ENCODE measurements at regions not wholly inside any gene's neighbourhood (a gene's known extent, or its start where the extent isn't known, plus 50 kb on each side); places are given as distances from the start of the nearest gene placed in this dataset.

DNA sequence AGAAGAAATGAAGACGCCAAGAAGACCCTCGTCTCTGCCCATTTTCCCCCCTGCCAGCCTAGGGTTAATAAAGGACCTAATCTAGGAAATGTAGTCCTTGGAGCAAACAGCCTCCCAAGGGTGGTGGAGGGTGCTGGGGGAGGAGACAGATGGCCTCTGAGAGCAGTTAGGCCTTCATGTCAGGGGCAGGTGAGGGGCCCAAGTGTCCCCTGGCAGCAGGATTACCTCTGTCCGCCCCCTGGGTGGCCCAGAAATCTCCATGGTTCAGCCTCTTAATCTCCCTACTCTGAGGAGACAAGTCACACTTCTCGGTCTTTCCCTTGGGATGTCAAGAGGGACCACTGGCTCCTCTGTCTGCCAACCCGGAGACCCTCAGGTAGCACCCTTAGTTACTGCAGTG lies 365.4 kb upstream of the TNRC6C start:
- no peak for DNase-seq

DNA sequence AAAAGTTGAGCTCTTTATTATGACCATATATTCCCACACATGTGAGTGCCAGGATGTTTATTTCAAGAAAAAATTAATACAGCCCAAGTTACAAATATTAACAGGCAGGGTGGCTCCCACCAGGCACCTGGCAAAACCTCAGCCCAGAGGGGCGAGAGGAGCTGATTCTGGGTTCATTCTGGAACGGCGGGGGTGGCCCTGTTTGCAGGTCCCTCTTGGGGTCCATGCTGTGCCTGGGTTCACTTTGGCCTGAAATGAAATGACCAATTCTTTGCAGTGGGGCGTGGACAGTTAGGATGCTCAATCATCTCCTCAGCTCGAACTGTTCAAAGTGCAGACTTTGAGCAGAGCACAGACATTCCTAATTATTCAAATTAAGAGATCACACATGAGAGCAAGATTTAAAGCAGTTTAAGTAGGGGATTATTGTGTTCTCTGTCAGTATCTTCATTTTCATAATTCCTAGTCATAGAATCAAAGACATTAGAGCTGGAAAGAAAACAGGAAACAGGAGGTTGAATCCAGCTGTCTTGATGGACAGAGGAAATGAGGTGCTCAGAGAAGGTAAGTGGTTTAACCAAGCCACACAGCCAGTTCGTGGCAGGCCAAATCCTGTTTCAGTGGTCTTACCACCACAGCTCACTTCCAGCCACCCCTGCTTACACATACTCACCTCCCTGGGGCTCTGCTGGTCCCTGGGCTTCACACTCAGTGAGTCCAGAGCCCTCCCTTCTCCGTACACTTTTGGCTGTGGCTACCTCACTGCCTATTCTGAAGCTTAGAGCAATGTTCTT lies 363.9 kb upstream of the TNRC6C start:
- no peak for DNase-seq

DNA sequence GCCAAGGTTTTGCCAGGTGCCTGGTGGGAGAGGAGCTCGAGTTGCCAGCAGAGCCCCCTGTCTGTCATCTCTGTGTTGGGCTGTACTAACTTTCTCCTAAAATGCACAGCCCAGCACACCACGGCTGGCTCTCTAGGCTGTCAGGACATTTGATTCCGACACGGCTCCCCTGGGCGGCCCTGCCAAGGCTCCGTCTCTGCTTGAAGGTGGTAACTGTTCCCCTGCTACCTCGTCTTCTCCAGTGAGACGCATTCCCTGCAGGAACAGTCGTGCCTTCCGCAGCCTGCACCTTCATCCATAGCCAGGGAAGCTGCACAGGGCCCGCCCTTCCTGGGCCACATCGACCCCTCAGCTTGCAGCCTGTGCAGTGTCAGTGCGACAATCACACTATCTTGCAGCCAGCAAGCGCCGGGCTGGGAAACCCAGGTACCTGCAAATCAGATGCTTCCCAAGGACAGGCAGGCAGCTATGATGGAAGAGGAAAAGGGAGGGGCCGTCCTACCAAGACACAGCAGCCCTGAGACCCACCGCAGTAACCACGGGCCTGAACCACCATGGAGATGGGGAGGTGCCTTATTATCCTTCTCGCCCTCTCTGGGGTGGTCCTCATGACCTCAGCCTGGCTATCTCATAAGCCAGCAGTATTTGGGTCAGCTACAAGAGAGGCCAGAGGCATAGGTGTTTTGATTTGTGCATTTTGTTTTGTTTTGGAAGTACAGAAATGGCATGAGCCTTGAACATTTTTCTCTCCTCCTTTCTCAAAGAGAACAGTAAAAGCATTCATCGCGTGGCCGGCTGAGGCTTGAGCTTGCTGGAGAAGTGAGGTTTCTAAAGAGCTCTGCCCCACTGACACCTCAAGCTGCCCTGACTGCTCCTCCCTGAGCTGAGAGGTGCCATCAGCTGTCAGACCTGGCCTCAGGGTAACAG lies 361.7 kb upstream of the TNRC6C start:
- DNase-seq = no peak

DNA sequence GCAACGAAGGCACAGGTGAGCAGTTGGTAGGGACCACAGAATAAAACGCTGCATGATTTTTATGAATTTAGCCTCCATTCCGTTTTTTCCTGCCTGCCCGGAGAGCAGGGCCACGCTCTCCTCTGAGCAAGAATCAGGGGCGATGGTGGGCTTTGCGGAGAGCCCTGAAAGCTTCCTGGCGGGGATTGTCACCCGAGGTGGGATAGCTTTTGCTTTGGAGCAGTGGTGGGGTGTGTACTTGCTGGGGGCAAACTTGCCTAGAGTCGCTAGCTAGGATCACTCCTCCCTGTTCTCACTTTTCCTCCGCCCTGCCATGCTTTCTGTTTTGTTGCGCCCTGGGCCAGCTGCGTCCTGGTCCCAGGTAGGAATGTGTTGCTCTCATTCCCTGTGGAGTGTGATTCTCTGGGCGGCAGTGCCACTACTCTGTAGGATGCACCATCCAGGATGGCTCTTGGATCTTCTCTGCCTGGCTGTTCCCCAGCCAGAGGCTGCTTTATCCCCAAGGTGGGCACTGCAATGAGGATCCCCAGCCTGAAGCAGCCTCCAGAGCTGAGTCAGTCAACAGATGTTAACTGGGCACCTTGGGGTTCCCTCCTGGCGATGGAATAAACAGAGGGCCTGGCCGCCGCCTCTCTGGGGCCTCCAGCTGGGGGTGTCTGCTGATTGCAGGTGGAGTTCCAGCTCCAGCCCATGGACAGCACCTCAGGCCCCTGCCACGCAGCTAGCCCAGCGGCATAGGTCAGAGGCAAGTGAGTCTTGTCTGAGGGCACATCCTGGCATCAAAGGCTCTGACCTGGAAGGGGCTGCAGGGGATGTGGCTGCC lies 360.9 kb upstream of the TNRC6C start:
- DNase-seq = no peak

DNA sequence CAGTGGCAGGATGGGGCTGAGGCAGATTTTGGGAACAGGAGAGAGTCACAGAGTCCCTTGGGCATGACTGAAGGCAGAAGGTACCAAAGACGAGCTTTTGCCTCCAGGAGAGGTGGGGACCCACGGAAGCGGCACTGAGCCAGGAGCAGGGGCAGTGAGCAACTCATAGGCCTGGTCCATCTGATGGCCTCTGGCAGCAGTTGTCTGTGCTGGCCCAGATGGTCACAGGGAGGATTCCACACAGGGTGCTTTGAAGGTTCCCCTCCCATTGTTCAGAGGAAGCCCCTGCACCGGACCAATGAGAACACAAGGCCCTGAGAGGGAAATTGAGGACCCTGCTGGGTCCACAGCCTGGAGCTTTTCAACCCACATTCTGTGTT lies 360.3 kb upstream of the TNRC6C start:
- no peak for DNase-seq

DNA sequence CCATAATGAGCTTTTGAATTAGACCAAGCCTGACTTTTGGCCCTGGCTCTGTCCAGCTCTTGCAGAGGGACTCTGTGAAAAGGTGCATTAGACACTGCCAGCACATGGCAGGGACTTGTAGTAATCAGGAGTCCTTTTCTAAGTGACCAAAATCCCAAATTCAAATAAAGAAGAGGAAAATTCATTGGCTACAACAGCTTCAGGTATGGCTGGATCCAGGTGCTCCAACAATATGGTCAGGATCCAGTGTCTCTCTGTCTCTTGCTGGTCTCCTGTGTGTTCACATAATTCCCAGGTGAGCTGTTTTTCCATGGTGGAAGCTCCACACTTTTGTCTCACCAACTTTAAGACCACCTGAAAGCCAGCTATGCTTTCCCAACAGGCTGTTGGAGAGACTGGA lies 358.8 kb upstream of the TNRC6C start:
- no peak for DNase-seq

DNA sequence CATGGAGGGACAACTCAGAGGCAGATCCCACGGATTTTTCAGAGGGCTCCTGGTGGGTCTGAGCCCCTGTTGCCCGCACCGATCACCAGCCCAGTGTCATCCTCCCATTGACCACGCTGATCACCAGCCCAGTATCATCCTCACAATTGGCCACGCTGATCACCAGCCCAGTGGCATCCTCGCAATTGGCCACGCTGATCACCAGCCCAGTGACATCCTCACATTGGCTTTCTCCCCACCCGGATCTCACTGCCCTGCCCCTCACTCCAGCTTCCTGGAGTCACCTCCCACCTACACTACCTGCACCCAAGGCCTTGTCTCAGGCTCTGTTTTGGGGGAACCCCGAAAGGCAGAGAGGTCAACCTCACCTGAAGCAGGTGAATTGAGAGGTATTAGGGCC lies 358.2 kb upstream of the TNRC6C start:
- DNase-seq = no peak

DNA sequence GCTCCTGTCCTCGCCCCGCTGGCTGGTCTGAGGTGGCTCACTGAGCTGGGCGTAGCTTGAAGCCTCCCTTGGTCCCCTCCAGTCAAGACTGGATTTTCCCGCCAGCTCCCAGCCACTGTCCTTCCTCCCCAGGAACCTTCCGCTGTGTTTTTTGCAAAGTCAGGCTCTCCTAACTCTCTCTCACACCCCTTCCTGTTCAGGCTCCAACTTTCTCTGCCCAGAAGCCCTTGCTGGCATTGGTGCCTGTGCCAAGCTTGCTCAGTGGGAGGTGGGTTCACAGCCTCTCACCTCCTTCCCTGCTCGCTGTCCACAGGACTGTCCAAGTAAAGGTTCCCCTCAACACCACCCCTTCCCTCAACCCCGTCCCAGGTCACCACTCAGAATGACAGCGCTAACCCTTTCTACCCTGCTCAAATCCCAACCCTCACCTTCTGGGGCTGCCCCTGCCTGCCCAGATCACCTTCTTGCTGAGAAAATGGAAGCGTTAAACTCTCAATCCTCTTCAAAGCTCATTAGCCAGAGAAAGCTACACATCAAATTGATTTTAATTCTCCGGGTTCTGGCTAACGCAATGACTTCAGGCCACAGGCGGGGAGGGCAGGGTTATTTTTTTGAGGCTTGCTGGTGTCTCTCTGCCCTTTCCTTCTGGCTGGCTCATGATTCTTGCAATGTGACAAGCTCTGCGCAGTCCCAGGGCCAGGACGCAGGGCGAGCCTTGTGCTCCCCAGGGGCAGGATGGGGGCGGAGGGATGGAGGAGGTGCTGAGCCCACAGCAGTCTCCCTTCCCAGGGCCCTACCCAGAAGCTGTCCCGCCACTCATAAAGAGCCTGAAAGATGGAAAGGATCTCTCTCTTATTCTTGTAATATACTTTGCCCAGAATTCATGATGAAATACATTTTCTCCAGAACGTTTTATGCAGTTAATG lies 357.2 kb upstream of the TNRC6C start:
- DNase-seq = no peak

DNA sequence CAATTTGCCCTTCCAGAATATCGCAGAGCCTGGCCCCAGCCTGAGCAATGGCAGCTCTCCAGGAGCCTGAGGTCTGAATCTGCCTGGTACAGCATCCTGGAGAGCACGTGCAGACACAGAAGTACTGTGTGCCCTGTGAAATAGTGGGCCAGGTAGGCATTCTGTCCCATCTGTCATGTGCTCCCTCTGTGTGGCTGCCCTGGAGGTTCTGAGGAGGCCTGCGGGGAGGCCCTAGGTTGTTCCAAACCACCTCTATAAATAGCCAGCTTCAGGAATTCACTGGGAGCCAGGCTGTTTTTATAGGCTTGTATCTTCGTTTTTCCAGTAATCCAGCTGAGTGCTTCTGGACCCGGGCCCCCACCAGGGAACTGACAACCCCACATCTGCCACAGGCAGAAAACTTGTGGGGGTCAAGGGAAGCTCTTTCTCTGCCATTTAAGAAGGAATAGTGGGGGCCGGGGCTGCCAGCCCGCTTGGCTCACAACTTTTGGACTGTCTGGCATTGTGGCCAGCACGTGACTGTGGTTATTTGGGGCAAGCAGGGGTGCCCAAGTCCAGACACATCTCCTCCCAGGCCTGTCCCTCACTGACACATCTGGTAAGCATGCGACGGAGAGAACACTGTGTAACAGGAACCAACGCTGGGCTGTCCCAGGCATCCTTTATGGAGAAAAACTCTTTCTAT lies 356.3 kb upstream of the TNRC6C start:
- DNase-seq = no peak

DNA sequence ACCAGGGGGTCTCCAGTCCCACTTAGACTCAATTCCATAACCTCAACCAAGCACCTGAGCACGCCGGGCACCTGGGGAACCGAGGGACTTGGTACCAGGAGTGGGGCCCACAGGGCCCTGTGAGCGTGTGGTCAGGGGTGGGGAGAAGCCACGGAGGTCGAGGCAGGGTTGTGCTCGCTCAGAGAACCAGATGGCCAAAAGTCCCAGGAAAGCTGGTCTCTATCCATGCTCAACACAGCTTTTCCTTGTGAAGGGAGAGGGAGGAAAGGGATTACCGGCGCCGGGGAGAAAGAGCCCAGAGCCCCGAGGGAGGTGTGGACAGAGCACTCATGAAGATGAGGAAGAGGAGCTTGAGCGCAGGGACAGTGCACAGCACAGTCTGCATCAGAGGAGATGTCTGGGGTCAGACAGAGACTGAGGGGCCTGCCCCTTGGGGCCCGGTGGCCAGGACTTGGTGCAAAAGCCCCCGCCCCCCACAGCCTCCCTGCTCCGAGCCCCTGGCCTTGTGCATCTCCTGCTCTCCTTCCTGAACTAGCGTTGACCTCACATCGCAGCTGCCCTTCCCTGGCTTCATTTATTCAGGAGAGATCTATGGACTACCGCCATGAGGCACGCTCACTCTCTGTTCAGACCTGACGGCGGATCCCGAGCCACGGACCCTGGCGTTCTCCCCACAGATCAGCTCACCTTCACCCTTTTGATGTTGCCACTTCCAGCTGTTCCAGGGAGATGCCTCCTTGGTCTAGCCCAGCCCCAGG lies 355.4 kb upstream of the TNRC6C start:
- DNase-seq = no peak

DNA sequence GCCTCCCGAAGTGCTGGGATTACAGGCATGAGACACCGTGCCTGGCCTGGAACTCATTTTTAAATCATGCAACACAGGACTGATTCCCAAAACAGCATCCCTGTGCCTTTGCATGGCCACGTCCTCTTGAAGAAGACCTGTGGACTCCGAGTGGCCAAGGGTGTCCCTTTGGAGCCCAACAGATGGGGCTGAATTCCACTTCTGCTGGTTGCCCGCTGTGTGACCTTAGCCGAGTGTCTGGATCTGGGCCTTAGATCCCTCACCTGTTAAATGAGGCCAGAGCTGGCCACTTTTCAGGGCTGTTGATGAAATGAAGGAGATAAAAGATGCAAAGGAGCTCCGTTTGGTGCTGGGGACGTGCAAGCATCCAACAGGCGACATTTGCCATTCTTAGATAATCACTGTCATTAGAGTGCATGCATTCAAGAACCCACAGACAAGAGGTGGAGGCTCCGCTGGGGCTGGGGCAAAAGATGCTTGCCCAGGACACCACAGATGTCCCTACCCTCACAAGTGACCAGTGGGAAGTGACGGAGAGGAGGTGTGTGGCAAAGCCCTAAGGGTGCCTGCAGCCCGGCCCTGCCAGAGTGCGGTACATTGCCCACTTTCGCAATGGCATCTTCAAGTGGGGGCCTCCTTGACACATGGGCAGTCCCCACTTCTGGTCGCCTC lies 354.1 kb upstream of the TNRC6C start:
- no peak for DNase-seq

DNA sequence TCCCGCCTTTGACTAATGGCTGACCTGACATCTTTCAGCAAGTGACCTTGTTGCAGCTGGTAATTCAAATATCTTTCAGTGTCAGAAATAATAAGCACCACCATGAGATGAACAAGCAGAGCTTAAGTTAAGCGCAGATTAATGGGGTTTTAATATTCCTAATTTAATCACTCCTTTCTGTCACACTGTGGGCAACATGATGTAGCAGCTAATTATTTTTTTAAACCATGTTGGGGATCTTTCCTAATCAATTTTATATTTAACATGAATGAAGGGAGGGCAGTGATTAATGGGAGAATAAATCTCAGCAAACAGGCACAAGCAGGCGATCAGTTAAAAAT lies 353.6 kb upstream of the TNRC6C start:
- no peak for DNase-seq

DNA sequence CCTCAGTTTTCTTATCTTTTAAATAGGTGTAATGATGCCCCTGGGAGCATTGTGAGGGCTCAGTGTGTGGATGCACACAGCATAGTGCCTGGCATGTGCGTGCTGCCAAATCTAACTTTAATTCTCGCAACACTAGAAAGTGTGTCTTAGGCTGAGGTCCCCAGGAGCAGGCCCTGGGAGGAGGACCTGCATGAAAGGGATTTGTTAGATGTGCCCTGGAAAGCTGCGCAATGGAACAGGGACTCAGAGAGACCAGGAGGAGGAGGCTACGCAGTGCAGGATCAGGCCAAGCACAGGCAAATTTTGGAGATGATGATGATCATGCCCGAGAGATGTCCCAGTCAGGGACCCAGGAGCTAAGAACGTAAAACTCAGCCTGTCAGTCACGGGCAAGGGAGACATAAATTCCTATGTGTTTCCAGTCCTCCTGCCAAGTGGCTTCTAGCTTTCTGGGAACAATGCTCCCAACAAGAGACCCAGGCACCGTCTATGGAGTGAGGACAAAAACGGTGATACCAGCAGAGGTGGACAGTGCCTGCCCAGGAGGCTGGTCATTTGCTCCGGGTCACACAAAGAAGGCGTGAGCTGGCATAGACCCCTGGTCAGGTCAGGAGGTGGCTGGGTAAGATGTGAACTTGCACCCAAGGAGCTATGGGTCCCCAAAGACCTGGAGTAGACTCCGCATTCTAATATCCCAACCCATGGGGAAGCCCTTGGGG lies 352.2 kb upstream of the TNRC6C start:
- DNase-seq = no peak

DNA sequence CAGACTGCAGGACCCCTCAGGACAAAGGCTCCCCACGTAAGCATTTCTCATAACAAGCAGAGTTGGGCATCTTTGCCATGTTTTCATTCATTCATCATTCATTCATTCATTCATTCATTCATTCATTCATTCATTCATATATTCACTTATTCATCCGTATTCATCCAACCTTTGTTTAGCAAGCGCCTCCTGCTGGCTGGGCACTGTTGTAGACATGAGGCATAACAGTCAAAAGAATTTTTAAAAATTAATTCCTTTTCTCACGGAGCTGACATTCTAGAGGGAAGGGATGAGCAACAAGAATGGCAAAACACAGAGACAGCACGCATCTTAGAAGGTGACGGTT lies 351.7 kb upstream of the TNRC6C start:
- no peak for DNase-seq

DNA sequence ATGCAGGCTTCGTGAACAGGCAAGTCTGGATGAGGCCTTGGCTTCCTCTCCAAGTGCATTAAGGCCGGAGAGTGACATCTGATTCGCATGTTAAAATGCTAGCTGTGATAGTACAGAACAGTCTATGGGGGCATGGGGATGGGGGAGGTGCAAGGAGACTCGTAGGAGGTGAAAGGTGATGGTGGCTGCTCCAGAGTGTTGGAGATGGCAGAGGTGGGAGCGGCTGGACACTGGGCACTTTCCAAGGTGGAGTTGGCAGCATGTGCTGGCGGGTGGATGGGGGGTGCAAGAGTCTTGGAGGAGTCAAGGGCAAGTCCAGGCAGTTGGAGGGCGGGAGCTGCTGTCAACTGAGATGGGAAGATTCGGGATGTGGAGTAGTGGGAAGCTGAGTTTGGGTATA lies 350.9 kb upstream of the TNRC6C start:
- no peak for DNase-seq

DNA sequence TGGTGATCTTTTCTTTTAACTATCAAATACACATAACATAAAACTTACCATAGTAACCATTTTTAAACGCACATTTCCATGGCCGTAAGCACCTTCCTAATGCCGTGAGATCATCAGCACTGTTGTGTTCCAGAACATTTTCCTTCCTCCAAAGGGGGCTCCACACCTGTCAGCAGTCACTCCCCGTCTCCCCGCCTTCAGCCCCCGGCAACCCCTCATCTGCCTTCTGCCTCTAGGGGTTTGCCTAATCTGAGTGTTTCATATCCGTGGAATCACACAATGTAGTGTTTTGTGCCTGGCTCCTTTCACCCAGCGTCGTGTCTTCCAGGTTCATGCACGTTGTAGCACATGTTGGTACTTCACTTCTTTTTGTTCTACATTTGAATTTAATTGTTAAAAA lies 350.1 kb upstream of the TNRC6C start:
- no peak for DNase-seq

DNA sequence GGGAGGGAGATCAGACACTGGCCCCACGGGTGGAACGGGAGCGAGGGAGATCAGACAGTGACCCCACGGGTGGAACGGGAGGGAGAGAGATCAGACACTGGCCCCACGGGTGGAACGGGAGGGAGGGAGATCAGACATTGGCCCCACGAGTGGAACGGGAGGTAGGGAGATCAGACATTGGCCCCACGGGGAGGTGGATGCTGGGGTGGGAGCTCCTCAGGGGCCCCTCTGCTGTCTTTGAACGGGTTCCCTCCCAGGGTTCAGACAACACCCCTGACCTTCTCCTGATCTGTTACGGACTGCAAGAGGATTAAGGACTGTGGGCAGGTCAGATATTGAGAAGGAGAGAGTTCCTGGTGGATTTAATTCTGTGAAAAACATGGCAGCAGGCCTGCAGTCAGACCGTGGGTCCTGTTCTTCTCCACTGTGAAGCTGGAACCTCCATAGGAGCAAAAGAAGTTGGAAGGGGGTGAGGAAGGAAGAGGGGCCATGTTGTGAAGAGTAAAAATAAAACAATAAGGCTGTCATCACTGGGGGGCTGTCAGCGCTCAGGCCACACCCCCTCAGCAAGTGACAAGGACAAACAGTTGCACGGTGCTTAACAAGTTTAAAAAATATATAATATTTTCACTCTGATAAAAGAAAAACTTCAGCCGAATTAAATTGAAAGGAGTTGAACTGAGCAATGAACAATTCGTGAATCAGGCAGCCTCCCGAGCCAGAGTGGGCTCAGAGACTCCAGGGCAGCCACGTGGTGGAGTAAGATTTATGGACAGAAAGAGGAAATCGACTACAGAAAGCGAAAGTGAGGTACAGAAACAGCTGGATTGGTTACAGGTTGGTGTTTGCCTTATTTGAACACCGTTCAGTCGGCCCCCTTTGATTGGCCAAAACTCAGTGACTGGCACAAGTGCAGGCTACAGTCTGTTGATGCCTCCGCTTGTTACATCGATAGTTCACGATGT lies 348.7 kb upstream of the TNRC6C start:
- DNase-seq = no peak

DNA sequence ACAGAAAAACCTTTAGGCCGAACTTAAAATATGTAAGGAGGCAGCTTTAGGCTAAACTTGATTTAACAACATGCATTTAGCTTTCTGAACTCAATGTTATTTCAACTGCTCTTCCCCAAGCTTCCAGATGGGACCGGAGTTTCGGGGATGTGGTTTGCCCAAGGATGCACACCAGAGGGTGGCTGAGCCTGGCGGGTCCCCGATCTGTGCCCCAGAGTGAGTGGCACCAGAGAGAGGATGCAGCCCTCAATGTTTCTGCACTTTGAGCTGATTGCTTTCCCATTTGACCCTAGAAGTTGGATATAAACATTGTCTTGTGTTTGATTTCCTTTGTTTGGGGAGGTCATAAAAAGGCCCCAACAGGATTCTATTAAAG lies 348.0 kb upstream of the TNRC6C start:
- no peak for DNase-seq

Data from NCI-H146 (cell line).